ENCODE measurements at regions not wholly inside any gene's neighbourhood (a gene's known extent, or its start where the extent isn't known, plus 50 kb on each side); places are given as distances from the start of the nearest gene placed in this dataset.

- peaks cover 0 to 2% of the 10 kb centered on the region in 2 donors for H3K27me3 Mint-ChIP-seq
- H3K27me3 ChIP-seq (ENCODE audit: insufficient read depth, low read length), result no peaks in the 10 kb centered on the region
- no peaks in the 10 kb centered on the region for H3K4me1 ChIP-seq (ENCODE audit: insufficient read depth, low read length)
- no peak overlapping the region for H3K4me3 ChIP-seq (ENCODE audit: low read length in 2 of 2)
- H3K27ac ChIP-seq (ENCODE audit: low read depth, low read length), result no peak overlapping the region
- H3K9me3 Mint-ChIP-seq, result no peaks in the 10 kb centered on the region
- no peaks in the 10 kb centered on the region for H3K9me3 ChIP-seq (ENCODE audit: control insufficient read depth in 1 of 2, low read length in 2 of 2)
- no peaks in the 10 kb centered on the region for H3K4me1 Mint-ChIP-seq
- intact Hi-C loops (cut with micrococcal nuclease), result no loop called here
- no peak for DNase-seq
- ChIA-PET POLR2A (ENCODE audit: partially characterized antibody) (no interaction called here), CTCF (ENCODE audit: partially characterized antibody) (no interaction called here)
- H3K36me3 Mint-ChIP-seq, result no peaks in the 10 kb centered on the region
- no peak overlapping the region for H3K27ac Mint-ChIP-seq
- H3K36me3 ChIP-seq (ENCODE audit: insufficient read depth, low read length), result no peaks in the 10 kb centered on the region
- no peak overlapping the region for H3K4me3 Mint-ChIP-seq
These were observed 289.6 kb downstream of the METTL4 start for GRCh38 chr18:2281523-2282199.

GRCh38 chr18:2293109-2293839 lies 278.0 kb downstream of the METTL4 start:
- POLR2A ChIA-PET (ENCODE audit: partially characterized antibody), result no interaction called here
- peaks cover 0 to 1% (median 0%) of the 10 kb centered on the region in 8 donors for H3K9me3 Mint-ChIP-seq
- no peaks in the 10 kb centered on the region for H3K4me1 ChIP-seq (ENCODE audit: insufficient read depth, low read length)
- no peaks in the 10 kb centered on the region for H3K9me3 ChIP-seq (ENCODE audit: control insufficient read depth in 1 of 2, low read length in 2 of 2)
- no peaks in the 10 kb centered on the region for H3K27me3 ChIP-seq (ENCODE audit: insufficient read depth, low read length)
- DNase-seq, result no peak
- H3K4me3 Mint-ChIP-seq, result no peak overlapping the region
- H3K27ac Mint-ChIP-seq, result no peak overlapping the region
- H3K36me3 Mint-ChIP-seq, result peaks cover 0 to 4% of the 10 kb centered on the region in 2 donors
- no peaks in the 10 kb centered on the region for H3K4me1 Mint-ChIP-seq
- intact Hi-C loops (cut with micrococcal nuclease), result no loop called here
- no peak overlapping the region for H3K27ac ChIP-seq (ENCODE audit: low read depth, low read length)
- no peak overlapping the region for H3K4me3 ChIP-seq (ENCODE audit: low read length in 2 of 2)
- H3K36me3 ChIP-seq (ENCODE audit: insufficient read depth, low read length), result no peaks in the 10 kb centered on the region
- CTCF ChIA-PET (ENCODE audit: partially characterized antibody), result no interaction called here
- peaks cover 21 to 26% of the 10 kb centered on the region in 2 donors for H3K27me3 Mint-ChIP-seq

GRCh38 chr18:2301316-2301715 lies 270.0 kb downstream of the METTL4 start:
- Mint-ChIP-seq H3K9me3 (no peaks in the 10 kb centered on the region), H3K4me3 (no peak overlapping the region), H3K4me1 (no peaks in the 10 kb centered on the region), H3K36me3 (no peaks in the 10 kb centered on the region), H3K27ac (no peak overlapping the region), H3K27me3 (peaks cover 4 to 7% of the 10 kb centered on the region in 2 donors)
- POLR2A ChIA-PET (ENCODE audit: partially characterized antibody), result no interaction called here
- no peaks in the 10 kb centered on the region for H3K27me3 ChIP-seq (ENCODE audit: insufficient read depth, low read length)
- H3K4me1 ChIP-seq (ENCODE audit: insufficient read depth, low read length), result no peaks in the 10 kb centered on the region
- no peak overlapping the region for H3K4me3 ChIP-seq (ENCODE audit: low read length in 2 of 2)
- no peak overlapping the region for H3K27ac ChIP-seq (ENCODE audit: low read depth, low read length)
- DNase-seq, result no peak
- intact Hi-C loops (cut with micrococcal nuclease), result no loop called here
- CTCF ChIA-PET (ENCODE audit: partially characterized antibody), result no interaction called here
- no peaks in the 10 kb centered on the region for H3K36me3 ChIP-seq (ENCODE audit: insufficient read depth, low read length)
- no peaks in the 10 kb centered on the region for H3K9me3 ChIP-seq (ENCODE audit: control insufficient read depth in 1 of 2, low read length in 2 of 2)

- Mint-ChIP-seq H3K36me3 (no peaks in the 10 kb centered on the region), H3K9me3 (no peaks in the 10 kb centered on the region), H3K27ac (no peak overlapping the region), H3K4me1 (no peaks in the 10 kb centered on the region), H3K27me3 (peaks cover 4 to 7% of the 10 kb centered on the region in 2 donors), H3K4me3 (no peak overlapping the region)
- intact Hi-C loops (cut with micrococcal nuclease), result no loop called here
- Histone ChIP-seq H3K36me3 (ENCODE audit: insufficient read depth, low read length) (no peaks in the 10 kb centered on the region), H3K27ac (ENCODE audit: low read depth, low read length) (no peak overlapping the region), H3K4me3 (ENCODE audit: low read length in 2 of 2) (no peak overlapping the region), H3K9me3 (ENCODE audit: control insufficient read depth in 1 of 2, low read length in 2 of 2) (no peaks in the 10 kb centered on the region), H3K4me1 (ENCODE audit: insufficient read depth, low read length) (no peaks in the 10 kb centered on the region), H3K27me3 (ENCODE audit: insufficient read depth, low read length) (no peaks in the 10 kb centered on the region)
- POLR2A ChIA-PET (ENCODE audit: partially characterized antibody), result no interaction called here
- CTCF ChIA-PET (ENCODE audit: partially characterized antibody), result no interaction called here
- DNase-seq, result no peak
These were observed 269.3 kb downstream of the METTL4 start for GRCh38 chr18:2302012-2302411.

GRCh38 chr18:2302628-2303516 lies 268.4 kb downstream of the METTL4 start:
- no peaks in the 10 kb centered on the region for H3K9me3 ChIP-seq (ENCODE audit: control insufficient read depth in 1 of 2, low read length in 2 of 2)
- no peaks in the 10 kb centered on the region for H3K9me3 Mint-ChIP-seq
- H3K36me3 ChIP-seq (ENCODE audit: insufficient read depth, low read length), result no peaks in the 10 kb centered on the region
- no peak overlapping the region for H3K27ac Mint-ChIP-seq
- no peak for DNase-seq
- no peaks in the 10 kb centered on the region for H3K4me1 ChIP-seq (ENCODE audit: insufficient read depth, low read length)
- H3K27me3 Mint-ChIP-seq, result peaks cover 3 to 7% of the 10 kb centered on the region in 2 donors
- H3K4me1 Mint-ChIP-seq, result no peaks in the 10 kb centered on the region
- H3K36me3 Mint-ChIP-seq, result no peaks in the 10 kb centered on the region
- intact Hi-C loops (cut with micrococcal nuclease), result no loop called here
- no peak overlapping the region for H3K27ac ChIP-seq (ENCODE audit: low read depth, low read length)
- H3K27me3 ChIP-seq (ENCODE audit: insufficient read depth, low read length), result no peaks in the 10 kb centered on the region
- ChIA-PET CTCF (ENCODE audit: partially characterized antibody) (no interaction called here), POLR2A (ENCODE audit: partially characterized antibody) (no interaction called here)
- no peak overlapping the region for H3K4me3 ChIP-seq (ENCODE audit: low read length in 2 of 2)
- no peak overlapping the region for H3K4me3 Mint-ChIP-seq

- DNase-seq, result no peak
- Histone ChIP-seq H3K9me3 (ENCODE audit: control insufficient read depth in 1 of 2, low read length in 2 of 2) (no peaks in the 10 kb centered on the region), H3K27ac (ENCODE audit: low read depth, low read length) (no peak overlapping the region), H3K27me3 (ENCODE audit: insufficient read depth, low read length) (no peaks in the 10 kb centered on the region), H3K36me3 (ENCODE audit: insufficient read depth, low read length) (no peaks in the 10 kb centered on the region), H3K4me1 (ENCODE audit: insufficient read depth, low read length) (no peaks in the 10 kb centered on the region), H3K4me3 (ENCODE audit: low read length in 2 of 2) (no peak overlapping the region)
- Mint-ChIP-seq H3K9me3 (no peaks in the 10 kb centered on the region), H3K36me3 (no peaks in the 10 kb centered on the region), H3K27me3 (peaks cover 6 to 9% of the 10 kb centered on the region in 2 donors), H3K4me3 (no peak overlapping the region), H3K4me1 (no peaks in the 10 kb centered on the region), H3K27ac (no peak overlapping the region)
- ChIA-PET POLR2A (ENCODE audit: partially characterized antibody) (no interaction called here), CTCF (ENCODE audit: partially characterized antibody) (no interaction called here)
- intact Hi-C loops (cut with micrococcal nuclease), result no loop called here
These were observed 267.6 kb downstream of the METTL4 start for GRCh38 chr18:2303517-2304238.
